Uterus (tissue), 2 donors: ENCODE measurements at regions not wholly inside any gene's neighbourhood (a gene's known extent, or its start where the extent isn't known, plus 50 kb on each side); places are given as distances from the start of the nearest gene placed in this dataset.

Source experiments
- CTCF ChIP-seq, 4 experiments: fragments of 200-600 bp in 2 of 4; fragments of 450-650 bp in 2 of 4; sonication (generic) in 2 of 4; IDR thresholded peaks; one replicate each; pipeline ENCODE4 v1.5.1; 2016 to 2019; ENCODE audit warnings: antibody characterized with exemption in 4 of 4, mild to moderate bottlenecking in 2 of 4, moderate library complexity in 1 of 4
- POLR2A ChIP-seq, 2 donors: fragments of 450-650 bp; IDR thresholded peaks; one replicate each; pipeline ENCODE4 v1.6.1; 2016; ENCODE audit warnings: antibody characterized with exemption in 2 of 2, mild to moderate bottlenecking in 1 of 2, moderate library complexity in 1 of 2

GRCh38 chr2:228847684-228848083 lies 423.4 kb downstream of the PID1 start:
- no peak for TF ChIP-seq CTCF (IDR thresholded peaks at IDR 0.05)
- TF ChIP-seq POLR2A (IDR thresholded peaks at IDR 0.05), result no peak
